ENCODE measurements at regions not wholly inside any gene's neighbourhood (a gene's known extent, or its start where the extent isn't known, plus 50 kb on each side); places are given as distances from the start of the nearest gene placed in this dataset.

DNA sequence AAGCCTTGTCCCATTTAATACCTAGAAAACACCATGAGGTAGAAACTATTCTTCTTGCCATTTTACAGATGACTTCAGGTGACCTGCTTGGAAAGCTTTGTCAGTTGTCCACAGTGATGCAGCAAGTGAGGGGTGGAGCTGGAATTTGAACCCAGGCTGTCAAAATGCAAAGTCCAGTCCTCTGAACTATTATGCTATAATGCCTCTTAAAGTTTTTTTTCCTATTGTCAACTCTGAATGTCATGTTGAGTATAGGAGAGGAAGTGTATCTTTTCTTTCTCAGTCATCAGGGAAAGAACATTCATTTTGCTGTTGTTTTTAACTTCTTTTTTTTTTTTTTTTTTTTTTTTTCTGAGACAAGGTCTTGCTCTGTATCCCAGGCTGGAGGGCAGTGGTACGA, 525.6 kb downstream of the XYLT1 start:
- Histone ChIP-seq H4K5ac (ENCODE audit: low read depth, low read length) (no peak overlapping the region), H3K4me2 (ENCODE audit: low read depth, low read length) (no peak overlapping the region), H2BK5ac (ENCODE audit: low read depth, low read length, poor library complexity, severe bottlenecking) (no peak overlapping the region), H3K79me1 (ENCODE audit: low read depth in 1 of 2, low read length in 2 of 2) (no peaks in the 10 kb centered on the region), H2BK20ac (ENCODE audit: low read depth, low read length) (no peak overlapping the region), H3K4me3 (ENCODE audit: insufficient read depth, low read depth, low read length) (no peak overlapping the region), H2AK5ac (ENCODE audit: low read depth, low read length) (no peak overlapping the region), H2AFZ (replicated peaks; ENCODE audit: low read length, poor library complexity) (no peak overlapping the region), H3K27ac (ENCODE audit: insufficient read depth, low read length) (no peak overlapping the region), H4K91ac (ENCODE audit: insufficient read depth, low read depth, low read length) (no peak overlapping the region), H3K23ac (ENCODE audit: low read depth, low read length) (no peak overlapping the region), H2BK15ac (ENCODE audit: low read depth, low read length) (no peak overlapping the region), H3K36me3 (ENCODE audit: control insufficient read depth, insufficient read depth, low read length) (no peaks in the 10 kb centered on the region), H3K9me3 (ENCODE audit: control insufficient read depth, insufficient read depth, low read length) (no peaks in the 10 kb centered on the region; the same call in 1 of the 2 replicates), H4K8ac (ENCODE audit: low read depth in 2 of 2, low read length in 2 of 2) (no peak overlapping the region), H3K56ac (ENCODE audit: extremely low read depth, insufficient read depth, low read length) (no peak overlapping the region), H3K14ac (replicated peaks; ENCODE audit: low read depth, low read length) (no peak overlapping the region), H3K18ac (ENCODE audit: low read depth, low read length) (no peak overlapping the region), H3K9ac (ENCODE audit: low read depth, low read length) (no peak overlapping the region), H3K27me3 (ENCODE audit: control insufficient read depth, insufficient read depth, low read length) (no peaks in the 10 kb centered on the region), H4K20me1 (ENCODE audit: insufficient read depth, low read length) (no peaks in the 10 kb centered on the region), H3K4ac (ENCODE audit: low read depth, low read length) (no peak overlapping the region), H3K9me1 (ENCODE audit: insufficient read depth, low read length) (no peaks in the 10 kb centered on the region), H3K4me1 (ENCODE audit: control insufficient read depth, insufficient read depth, low read length) (no peaks in the 10 kb centered on the region), H2AK9ac (replicated peaks; ENCODE audit: low read depth, low read length, poor library complexity) (no peak overlapping the region), H2BK120ac (ENCODE audit: low read depth, low read length) (no peak overlapping the region)
- intact Hi-C loops (cut with micrococcal nuclease) (no loop called here), dilution Hi-C loops (cut with HindIII; ENCODE audit: low sequenced_read_pairs, unreplicated experiment) (no loop called here), in situ Hi-C loops (cut with MboI; ENCODE audit: low sequenced_read_pairs) (no loop called here)
- BruUV-seq (replicated peaks): no TSS peak
- DNase-seq (no peak), ATAC-seq (ENCODE audit: low read depth) (no peak)
- POLR2A ChIA-PET (ENCODE audit: unreplicated experiment): no interaction called here
- CTCF ChIA-PET: no interaction called here
- WGBS, 2 experiments (ENCODE audit: extremely low coverage in 2 of 2, insufficient read length in 1 of 2): no CpG with 5 or more reads among the region's 1 CpG
- TF ChIP-seq BHLHE40 (IDR thresholded peaks at IDR 0.05; ENCODE audit: low read depth, low read length) (no peak), MAZ (IDR thresholded peaks at IDR 0.05; ENCODE audit: borderline replicate concordance, low read depth, low read length) (no peak), RFX5 (IDR thresholded peaks at IDR 0.05; ENCODE audit: low read depth, low read length) (no peak), POLR2A (IDR thresholded peaks at IDR 0.05; ENCODE audit: low read depth, low read length) (no peak), CHD1 (IDR thresholded peaks at IDR 0.05; ENCODE audit: low read depth, low read length) (no peak), CEBPB (IDR thresholded peaks at IDR 0.05; ENCODE audit: low read depth, low read length) (no peak), RCOR1 (IDR thresholded peaks at IDR 0.05; ENCODE audit: insufficient replicate concordance, low read length) (no peak), MXI1 (IDR thresholded peaks at IDR 0.05; ENCODE audit: borderline replicate concordance, low read depth, low read length) (no peak), ELK1 (IDR thresholded peaks at IDR 0.05; ENCODE audit: borderline replicate concordance, low read depth, low read length) (no peak), CTCF (conservative IDR thresholded peaks at IDR 0.05; ENCODE audit: low read depth, low read length) (no peak), NFE2L2 (IDR thresholded peaks at IDR 0.05; ENCODE audit: low read depth, low read length) (no peak), MAFK (IDR thresholded peaks at IDR 0.05; ENCODE audit: low read depth, low read length) (no peak), FOS (IDR thresholded peaks at IDR 0.05; ENCODE audit: low read depth, low read length) (no peak), RAD21 (IDR thresholded peaks at IDR 0.05; ENCODE audit: low read length) (no peak), USF2 (IDR thresholded peaks at IDR 0.05; ENCODE audit: low read depth, low read length) (no peak), SMC3 (IDR thresholded peaks at IDR 0.05; ENCODE audit: low read depth, low read length) (no peak)
